ENCODE measurements at regions not wholly inside any gene's neighbourhood (a gene's known extent, or its start where the extent isn't known, plus 50 kb on each side); places are given as distances from the start of the nearest gene placed in this dataset.

- no peak overlapping the region for H3K27ac Mint-ChIP-seq (ENCODE audit: unreplicated experiment)
- no peaks in the 10 kb centered on the region for H3K27me3 Mint-ChIP-seq (ENCODE audit: unreplicated experiment)
- DNase-seq, result no peak
- CTCF ChIA-PET, result no interaction called here
- H3K9me3 Mint-ChIP-seq (ENCODE audit: low read depth, unreplicated experiment), result no peaks in the 10 kb centered on the region
- H3K36me3 Mint-ChIP-seq (ENCODE audit: insufficient read depth, unreplicated experiment), result peaks cover 4% of the 10 kb centered on the region
- BruUV-seq (replicated peaks), result no TSS peak
- TF ChIP-seq CTCF (IDR thresholded peaks at IDR 0.05; ENCODE audit: unreplicated experiment), result no peak
- intact Hi-C loops (cut with micrococcal nuclease; ENCODE audit: unreplicated experiment), result loop anchor here (10.0 kb wide), 1 partner anchor 1199 kb away; no protein-coding TSS in a partner anchor
- no peak overlapping the region for H3K4me3 Mint-ChIP-seq (ENCODE audit: low read depth, unreplicated experiment)
- peaks cover 27% of the 10 kb centered on the region for H3K4me1 Mint-ChIP-seq (ENCODE audit: low read depth, unreplicated experiment)
Measured at GRCh38 chr15:35725353-35725752, 179.4 kb upstream of the DPH6 start.

GRCh38 chr15:35727627-35728026 is 181.7 kb upstream of the DPH6 start:
- H3K9me3 Mint-ChIP-seq (ENCODE audit: low read depth, unreplicated experiment), result no peaks in the 10 kb centered on the region
- H3K27me3 Mint-ChIP-seq (ENCODE audit: unreplicated experiment), result no peaks in the 10 kb centered on the region

GRCh38 chr15:35728219-35728940 is 182.4 kb upstream of the DPH6 start:
- CTCF ChIA-PET, result no interaction called here
- no TSS peak for BruUV-seq (replicated peaks)
- no peaks in the 10 kb centered on the region for H3K9me3 Mint-ChIP-seq (ENCODE audit: low read depth, unreplicated experiment)
- intact Hi-C loops (cut with micrococcal nuclease; ENCODE audit: unreplicated experiment), result loop anchor here (10.0 kb wide), 1 partner anchor 1196 kb away; no protein-coding TSS in a partner anchor
- H3K4me3 Mint-ChIP-seq (ENCODE audit: low read depth, unreplicated experiment), result peak overlapping the region; percentile 10
- DNase-seq, result peak; percentile 1
- H3K27ac Mint-ChIP-seq (ENCODE audit: unreplicated experiment), result peak overlapping the region; percentile 58
- no peak for TF ChIP-seq CTCF (IDR thresholded peaks at IDR 0.05; ENCODE audit: unreplicated experiment)
- no peaks in the 10 kb centered on the region for H3K27me3 Mint-ChIP-seq (ENCODE audit: unreplicated experiment)
- H3K36me3 Mint-ChIP-seq (ENCODE audit: insufficient read depth, unreplicated experiment), result peaks cover 4% of the 10 kb centered on the region
- peaks cover 26% of the 10 kb centered on the region for H3K4me1 Mint-ChIP-seq (ENCODE audit: low read depth, unreplicated experiment)

More at GRCh38 chr15:35727627-35728026, 181.7 kb upstream of the DPH6 start:
- Mint-ChIP-seq H3K36me3 (ENCODE audit: insufficient read depth, unreplicated experiment) (peaks cover 4% of the 10 kb centered on the region), H3K27ac (ENCODE audit: unreplicated experiment) (no peak overlapping the region), H3K4me1 (ENCODE audit: low read depth, unreplicated experiment) (peaks cover 27% of the 10 kb centered on the region), H3K4me3 (ENCODE audit: low read depth, unreplicated experiment) (no peak overlapping the region)
- CTCF ChIA-PET, result no interaction called here
- intact Hi-C loops (cut with micrococcal nuclease; ENCODE audit: unreplicated experiment), result loop anchor here (10.0 kb wide), 1 partner anchor 1197 kb away; no protein-coding TSS in a partner anchor
- TF ChIP-seq CTCF (IDR thresholded peaks at IDR 0.05; ENCODE audit: unreplicated experiment), result no peak
- BruUV-seq (replicated peaks), result no TSS peak
- DNase-seq, result no peak

GRCh38 chr15:35736150-35736549 is 190.2 kb upstream of the DPH6 start:
- no peak for DNase-seq
- Mint-ChIP-seq H3K27ac (ENCODE audit: unreplicated experiment) (no peak overlapping the region), H3K27me3 (ENCODE audit: unreplicated experiment) (no peaks in the 10 kb centered on the region), H3K36me3 (ENCODE audit: insufficient read depth, unreplicated experiment) (no peaks in the 10 kb centered on the region), H3K4me1 (ENCODE audit: low read depth, unreplicated experiment) (peaks cover 7% of the 10 kb centered on the region), H3K9me3 (ENCODE audit: low read depth, unreplicated experiment) (no peaks in the 10 kb centered on the region), H3K4me3 (ENCODE audit: low read depth, unreplicated experiment) (no peak overlapping the region)
- BruUV-seq (replicated peaks), result no TSS peak
- no peak for TF ChIP-seq CTCF (IDR thresholded peaks at IDR 0.05; ENCODE audit: unreplicated experiment)
- intact Hi-C loops (cut with micrococcal nuclease; ENCODE audit: unreplicated experiment), result no loop called here
- CTCF ChIA-PET, result no interaction called here

Data from Calu3 (cell line).